Lower lobe of right lung (tissue), 2 donors: ENCODE measurements at regions not wholly inside any gene's neighbourhood (a gene's known extent, or its start where the extent isn't known, plus 50 kb on each side); places are given as distances from the start of the nearest gene placed in this dataset.
A peak's percentile ranks its signal among the peaks of the same experiment; 100 is the strongest.

Experiments used
- ATAC-seq, 2 donors: fragments of 200-7000 bp; cut with Tn5 transposase; one replicate each; pipeline ENCODE4 v1.9.1; 2020 to 2022; ENCODE audit warnings: mild to moderate bottlenecking in 2 of 2, moderate library complexity in 2 of 2
- DNase-seq: peaks from one replicate; pipeline ENCODE4 v3.0.0-alpha.2; 2020
- H3K27ac ChIP-seq: fragments of 200-600 bp; one replicate; pipeline ENCODE4 v1.8.0; 2022
- H3K27me3 ChIP-seq: fragments of 200-600 bp; one replicate; pipeline ENCODE4 v1.8.0; 2022; ENCODE audit warnings: low read depth
- H3K36me3 ChIP-seq: fragments of 200-600 bp; one replicate; pipeline ENCODE4 v1.8.0; 2022; ENCODE audit warnings: mild to moderate bottlenecking
- H3K4me1 ChIP-seq: fragments of 200-600 bp; one replicate; pipeline ENCODE4 v1.8.0; 2022
- H3K4me3 ChIP-seq: fragments of 200-600 bp; one replicate; pipeline ENCODE4 v1.8.0; 2022; ENCODE audit warnings: mild to moderate bottlenecking
- H3K9me3 ChIP-seq: fragments of 200-600 bp; one replicate; pipeline ENCODE4 v1.8.0; 2022
- intact Hi-C: fragments of 100-400 bp; cut with DNase I; formaldehyde crosslinking; loops from one replicate; pipeline ENCODE4 v1.11.0; 2022
- TF ChIP-seq, protein P1 (sequence below): fragments of 200-600 bp; IDR thresholded peaks from one replicate; pipeline ENCODE4 v1.8.0; 2022; ENCODE audit warnings: antibody characterized with exemption, mild to moderate bottlenecking
- donor health status: DM: no; HTN: yes; CAD: no; lungs with severe emphysema.

GRCh38 chr4:8727131-8727530 lies 134.6 kb downstream of the CPZ start:
- H3K9me3 ChIP-seq: no peaks in the 10 kb centered on the region
- intact Hi-C loops: no loop called here
- no peaks in the 10 kb centered on the region for H3K36me3 ChIP-seq
- no peaks in the 10 kb centered on the region for H3K4me1 ChIP-seq
- H3K27me3 ChIP-seq: peaks cover 33% of the 10 kb centered on the region
- H3K27ac ChIP-seq: no peak overlapping the region
- DNase-seq (peak; percentile 21), ATAC-seq (no peak)
- no peak overlapping the region for H3K4me3 ChIP-seq
- TF ChIP-seq, protein P1, sequence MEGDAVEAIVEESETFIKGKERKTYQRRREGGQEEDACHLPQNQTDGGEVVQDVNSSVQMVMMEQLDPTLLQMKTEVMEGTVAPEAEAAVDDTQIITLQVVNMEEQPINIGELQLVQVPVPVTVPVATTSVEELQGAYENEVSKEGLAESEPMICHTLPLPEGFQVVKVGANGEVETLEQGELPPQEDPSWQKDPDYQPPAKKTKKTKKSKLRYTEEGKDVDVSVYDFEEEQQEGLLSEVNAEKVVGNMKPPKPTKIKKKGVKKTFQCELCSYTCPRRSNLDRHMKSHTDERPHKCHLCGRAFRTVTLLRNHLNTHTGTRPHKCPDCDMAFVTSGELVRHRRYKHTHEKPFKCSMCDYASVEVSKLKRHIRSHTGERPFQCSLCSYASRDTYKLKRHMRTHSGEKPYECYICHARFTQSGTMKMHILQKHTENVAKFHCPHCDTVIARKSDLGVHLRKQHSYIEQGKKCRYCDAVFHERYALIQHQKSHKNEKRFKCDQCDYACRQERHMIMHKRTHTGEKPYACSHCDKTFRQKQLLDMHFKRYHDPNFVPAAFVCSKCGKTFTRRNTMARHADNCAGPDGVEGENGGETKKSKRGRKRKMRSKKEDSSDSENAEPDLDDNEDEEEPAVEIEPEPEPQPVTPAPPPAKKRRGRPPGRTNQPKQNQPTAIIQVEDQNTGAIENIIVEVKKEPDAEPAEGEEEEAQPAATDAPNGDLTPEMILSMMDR: no peak

- intact Hi-C loops: no loop called here
- peak; percentile 30 for DNase-seq
- no peaks in the 10 kb centered on the region for H3K9me3 ChIP-seq
- no peak for ATAC-seq
- H3K27me3 ChIP-seq: peaks cover 33% of the 10 kb centered on the region
- H3K4me3 ChIP-seq: no peak overlapping the region
- no peak overlapping the region for H3K27ac ChIP-seq
- H3K4me1 ChIP-seq: no peaks in the 10 kb centered on the region
- TF ChIP-seq, protein P1: no peak
- no peaks in the 10 kb centered on the region for H3K36me3 ChIP-seq
These were observed 133.8 kb downstream of the CPZ start for GRCh38 chr4:8726344-8726851.

DNA sequence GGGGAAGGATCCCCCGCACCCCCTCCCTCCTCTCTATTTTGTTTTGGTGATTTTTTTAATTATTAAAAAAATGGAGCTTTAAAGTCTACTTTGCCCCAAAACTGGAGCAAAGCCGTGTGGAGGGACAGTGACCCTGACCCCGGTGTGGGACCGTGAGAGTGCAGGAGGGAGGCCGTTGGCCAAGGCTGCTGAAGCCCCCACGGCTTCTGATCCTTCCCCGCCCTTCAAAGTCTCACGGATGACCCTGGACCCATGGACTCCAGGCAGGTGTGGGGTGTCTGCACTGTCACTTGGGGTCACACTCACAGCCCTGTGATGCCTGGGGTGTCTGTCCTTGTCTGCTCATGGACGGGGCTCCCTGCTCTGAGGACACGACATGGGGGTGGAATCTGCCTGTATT lies 133.3 kb downstream of the CPZ start:
- TF ChIP-seq, protein P1: no peak
- Histone ChIP-seq H3K4me3 (no peak overlapping the region), H3K4me1 (no peaks in the 10 kb centered on the region), H3K36me3 (no peaks in the 10 kb centered on the region), H3K27me3 (peaks cover 33% of the 10 kb centered on the region), H3K27ac (no peak overlapping the region), H3K9me3 (no peaks in the 10 kb centered on the region)
- DNase-seq (no peak), ATAC-seq (no peak)
- intact Hi-C loops: no loop called here

GRCh38 chr4:8725071-8725841 lies 132.7 kb downstream of the CPZ start:
- TF ChIP-seq, protein P1: no peak
- Histone ChIP-seq H3K36me3 (no peaks in the 10 kb centered on the region), H3K27ac (no peak overlapping the region), H3K4me1 (no peaks in the 10 kb centered on the region), H3K27me3 (peaks cover 33% of the 10 kb centered on the region), H3K4me3 (no peak overlapping the region), H3K9me3 (no peaks in the 10 kb centered on the region)
- intact Hi-C loops: no loop called here
- ATAC-seq (no peak), DNase-seq (peak; percentile 32)

DNA sequence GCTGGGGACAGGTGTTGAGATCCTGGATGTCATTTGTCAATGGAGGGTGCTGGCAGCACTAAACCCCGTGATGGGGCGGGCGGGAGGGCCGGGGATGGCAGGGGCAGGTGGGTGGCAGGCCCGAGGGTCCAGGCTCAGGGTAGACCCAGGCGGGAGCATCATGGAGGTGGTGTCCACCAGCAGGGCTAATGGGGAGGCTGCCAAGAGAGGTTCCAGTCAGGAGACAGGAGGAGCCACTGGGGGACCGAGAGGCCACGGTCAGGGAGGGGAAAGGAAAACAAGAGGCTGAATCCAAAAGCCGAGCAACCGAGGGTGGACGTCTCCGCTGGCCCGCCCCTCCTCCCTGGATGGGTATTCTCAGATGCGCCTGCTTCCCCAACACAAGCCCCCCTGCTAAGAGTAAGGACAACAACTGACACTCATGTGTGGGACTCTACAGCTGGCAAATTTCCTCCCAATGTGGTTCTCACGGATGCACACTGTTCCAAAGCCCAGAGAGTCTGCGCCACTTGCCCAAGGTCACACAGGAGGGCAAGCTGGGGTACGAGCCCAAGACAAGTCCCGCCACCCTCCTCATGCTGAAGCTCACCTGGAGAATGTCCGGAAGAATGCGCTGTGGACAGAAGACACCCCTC lies 132.0 kb downstream of the CPZ start:
- no peaks in the 10 kb centered on the region for H3K36me3 ChIP-seq
- DNase-seq (peak; percentile 30), ATAC-seq (no peak)
- H3K27ac ChIP-seq: no peak overlapping the region
- intact Hi-C loops: no loop called here
- peaks cover 33% of the 10 kb centered on the region for H3K27me3 ChIP-seq
- no peaks in the 10 kb centered on the region for H3K9me3 ChIP-seq
- H3K4me1 ChIP-seq: no peaks in the 10 kb centered on the region
- TF ChIP-seq, protein P1: no peak
- H3K4me3 ChIP-seq: no peak overlapping the region
